Epithelial cell of proximal tubule (primary cell): ENCODE measurements at regions not wholly inside any gene's neighbourhood (a gene's known extent, or its start where the extent isn't known, plus 50 kb on each side); places are given as distances from the start of the nearest gene placed in this dataset.

Source experiments
- DNase-seq: peaks from one replicate; pipeline ENCODE4 v3.0.0-alpha.2; 2011; ENCODE audit warnings: low read depth
- H3K4me3 ChIP-seq: 2 replicates; pipeline ENCODE4 v1.5.1; 2011; ENCODE audit warnings: low read depth, mild to moderate bottlenecking, low read length
- CTCF ChIP-seq: conservative IDR thresholded peaks from 2 replicates; pipeline ENCODE4 v1.5.1; 2012; ENCODE audit warnings: low read depth, mild to moderate bottlenecking, low read length

DNA sequence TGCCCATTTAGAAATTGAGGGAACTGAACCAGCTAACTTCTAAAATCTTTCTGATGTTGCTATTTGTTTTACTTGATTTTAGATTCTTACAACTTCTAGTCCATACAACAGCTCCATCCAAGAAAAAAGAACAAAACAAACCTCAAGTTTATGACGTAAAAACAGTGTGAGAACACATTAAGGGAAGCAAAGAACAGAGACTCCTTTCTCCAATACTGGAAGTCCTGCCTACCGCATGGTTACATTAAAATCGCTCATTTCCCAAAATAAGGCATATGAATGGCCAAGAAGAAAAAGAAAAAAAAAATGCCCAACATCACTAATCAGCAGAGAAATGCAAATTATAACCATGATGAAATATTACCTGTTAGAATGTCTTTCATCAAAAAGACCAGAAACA lies 110.0 kb downstream of the TRIB2 start:
- H3K4me3 ChIP-seq = no peak overlapping the region
- no peak for TF ChIP-seq CTCF
- no peak for DNase-seq

- H3K4me3 ChIP-seq = no peak overlapping the region
- no peak for TF ChIP-seq CTCF
- no peak for DNase-seq
These were observed 111.0 kb downstream of the TRIB2 start for GRCh38 chr2:12827721-12828120.

GRCh38 chr2:12828980-12829379 lies 112.2 kb downstream of the TRIB2 start:
- DNase-seq = no peak
- no peak overlapping the region for H3K4me3 ChIP-seq
- no peak for TF ChIP-seq CTCF

DNA sequence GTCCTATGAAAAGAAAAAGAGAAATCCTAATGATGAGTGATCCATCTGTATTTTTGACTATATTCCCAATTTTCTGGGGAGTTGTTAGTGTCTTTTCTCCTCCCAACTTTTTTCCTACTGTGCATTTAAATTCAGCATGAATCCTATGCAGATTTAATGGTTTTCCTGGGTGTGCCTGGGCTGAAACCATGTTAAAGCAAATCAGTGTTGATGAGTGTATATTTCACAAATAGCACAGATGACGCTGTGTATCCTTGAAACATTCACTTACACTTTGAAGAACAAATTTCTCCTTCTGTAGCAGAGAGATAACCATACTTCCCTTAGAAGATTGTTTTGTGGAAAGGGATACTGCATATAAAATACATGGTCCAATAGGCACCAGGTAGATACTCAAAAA lies 114.3 kb downstream of the TRIB2 start:
- DNase-seq = no peak
- TF ChIP-seq CTCF = no peak
- no peak overlapping the region for H3K4me3 ChIP-seq

GRCh38 chr2:12834239-12834638 lies 117.5 kb downstream of the TRIB2 start:
- TF ChIP-seq CTCF = no peak
- no peak overlapping the region for H3K4me3 ChIP-seq
- DNase-seq = no peak

GRCh38 chr2:12835733-12836132 lies 119.0 kb downstream of the TRIB2 start:
- no peak for DNase-seq
- no peak for TF ChIP-seq CTCF
- no peak overlapping the region for H3K4me3 ChIP-seq

DNA sequence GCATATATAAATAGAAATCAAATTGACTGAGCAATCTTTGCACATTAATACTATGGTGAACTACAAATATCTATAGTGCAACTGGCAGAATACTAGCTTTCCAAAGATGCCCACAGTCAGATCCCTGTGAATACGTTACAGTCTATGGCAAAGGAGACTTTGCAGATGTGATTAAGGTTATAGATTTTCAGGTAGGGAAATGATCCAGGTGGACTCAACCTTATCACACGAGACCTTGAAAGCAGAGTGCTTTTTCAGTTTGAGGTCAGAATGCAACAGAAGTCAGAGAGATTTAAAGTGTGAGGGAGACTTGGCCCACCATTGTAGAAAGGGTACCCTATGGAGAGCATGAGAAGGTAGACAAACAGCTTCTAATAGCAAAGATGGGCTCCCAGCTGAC lies 122.6 kb downstream of the TRIB2 start:
- TF ChIP-seq CTCF = no peak
- no peak for DNase-seq
- no peak overlapping the region for H3K4me3 ChIP-seq
